Mucosa of descending colon (tissue), 3 donors: ENCODE measurements at regions not wholly inside any gene's neighbourhood (a gene's known extent, or its start where the extent isn't known, plus 50 kb on each side); places are given as distances from the start of the nearest gene placed in this dataset.

Source experiments
- ATAC-seq: fragments of 200-7000 bp; cut with Tn5 transposase; one replicate; pipeline ENCODE4 v1.9.1; 2020; ENCODE audit warnings: mild to moderate bottlenecking, moderate library complexity
- DNase-seq, 3 donors: peaks; one replicate each; pipeline ENCODE4 v3.0.0-alpha.2; 2020
- H3K36me3 ChIP-seq: fragments of 200-600 bp; one replicate; pipeline ENCODE4 v1.8.0; 2021; ENCODE audit warnings: low read depth, mild to moderate bottlenecking
- H3K4me1 ChIP-seq: fragments of 200-600 bp; one replicate; pipeline ENCODE4 v1.8.0; 2021; ENCODE audit warnings: low read depth, mild to moderate bottlenecking
- H3K4me3 ChIP-seq: fragments of 200-600 bp; one replicate; pipeline ENCODE4 v1.8.0; 2021; ENCODE audit warnings: mild to moderate bottlenecking
- H3K9me3 ChIP-seq: fragments of 200-600 bp; one replicate; pipeline ENCODE4 v1.8.0; 2021; ENCODE audit warnings: mild to moderate bottlenecking
- intact Hi-C, 2 donors: fragments of 100-400 bp; cut with DNase I in 1 of 2; cut with micrococcal nuclease in 1 of 2; formaldehyde crosslinking; loops; one replicate each; pipeline versions ENCODE4 v1.11.0 to v1.11.1; 2022; cut with DNase I, micrococcal nuclease
- TF ChIP-seq, protein P1 (sequence below): fragments of 200-600 bp; IDR thresholded peaks from one replicate; pipeline ENCODE4 v1.8.0; 2022; ENCODE audit warnings: antibody characterized with exemption, mild to moderate bottlenecking
- donor health status: DM: no; HTN: no; CAD: no; lungs with moderate emphysema.
- donor health status: DM: no; HTN: no; CAD: no.
- donor health status: DM: no; HTN: yes; CAD: no.

DNA sequence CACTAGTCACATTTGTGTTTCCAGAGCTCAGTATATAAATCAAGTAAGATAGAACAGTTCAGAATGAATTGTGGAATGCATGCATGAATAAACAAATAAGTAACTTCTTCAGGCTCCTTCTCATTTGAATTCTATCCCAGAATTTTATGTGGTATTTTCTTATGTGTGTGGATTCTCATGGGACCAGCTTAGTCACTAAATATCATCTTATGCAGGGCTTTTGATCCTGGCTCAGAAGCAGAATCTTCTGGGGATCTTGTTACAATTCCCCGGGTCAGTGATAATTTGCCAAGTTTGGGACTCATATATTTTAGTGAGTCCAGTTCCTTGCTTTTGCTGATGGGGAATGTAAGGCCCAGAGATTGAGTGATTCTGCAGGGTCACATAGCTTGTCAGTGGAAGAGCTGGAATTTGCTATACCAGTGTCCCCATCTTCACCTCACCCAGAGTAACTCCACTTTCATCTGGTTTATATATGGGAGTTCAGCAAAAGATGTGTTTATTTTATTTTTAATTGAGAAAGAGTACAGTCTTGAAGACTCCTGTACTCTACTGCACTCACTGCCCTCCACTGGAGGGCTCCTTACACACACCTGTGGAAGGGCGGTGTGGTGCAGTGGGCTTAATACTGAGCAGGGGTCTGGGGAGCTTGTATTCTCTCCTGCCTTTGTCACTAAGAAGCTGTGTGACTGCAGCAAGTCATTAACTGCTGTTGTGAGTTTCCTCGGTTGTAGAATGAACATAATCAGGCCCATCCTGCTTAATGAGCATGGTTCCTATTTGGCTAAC lies 198.2 kb upstream of the CXorf66 start:
- TF ChIP-seq, protein P1, sequence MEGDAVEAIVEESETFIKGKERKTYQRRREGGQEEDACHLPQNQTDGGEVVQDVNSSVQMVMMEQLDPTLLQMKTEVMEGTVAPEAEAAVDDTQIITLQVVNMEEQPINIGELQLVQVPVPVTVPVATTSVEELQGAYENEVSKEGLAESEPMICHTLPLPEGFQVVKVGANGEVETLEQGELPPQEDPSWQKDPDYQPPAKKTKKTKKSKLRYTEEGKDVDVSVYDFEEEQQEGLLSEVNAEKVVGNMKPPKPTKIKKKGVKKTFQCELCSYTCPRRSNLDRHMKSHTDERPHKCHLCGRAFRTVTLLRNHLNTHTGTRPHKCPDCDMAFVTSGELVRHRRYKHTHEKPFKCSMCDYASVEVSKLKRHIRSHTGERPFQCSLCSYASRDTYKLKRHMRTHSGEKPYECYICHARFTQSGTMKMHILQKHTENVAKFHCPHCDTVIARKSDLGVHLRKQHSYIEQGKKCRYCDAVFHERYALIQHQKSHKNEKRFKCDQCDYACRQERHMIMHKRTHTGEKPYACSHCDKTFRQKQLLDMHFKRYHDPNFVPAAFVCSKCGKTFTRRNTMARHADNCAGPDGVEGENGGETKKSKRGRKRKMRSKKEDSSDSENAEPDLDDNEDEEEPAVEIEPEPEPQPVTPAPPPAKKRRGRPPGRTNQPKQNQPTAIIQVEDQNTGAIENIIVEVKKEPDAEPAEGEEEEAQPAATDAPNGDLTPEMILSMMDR, result no peak
- DNase-seq (no peak), ATAC-seq (no peak)
- H3K36me3 ChIP-seq, result no peaks in the 10 kb centered on the region
- no peak overlapping the region for H3K4me3 ChIP-seq
- no peaks in the 10 kb centered on the region for H3K4me1 ChIP-seq
- intact Hi-C loops, result no loop called here
- no peaks in the 10 kb centered on the region for H3K9me3 ChIP-seq

GRCh38 chrX:140157611-140158010 lies 192.3 kb upstream of the CXorf66 start:
- TF ChIP-seq, protein P1, result no peak
- ATAC-seq (no peak), DNase-seq (no peak)
- no peaks in the 10 kb centered on the region for H3K36me3 ChIP-seq
- H3K9me3 ChIP-seq, result no peaks in the 10 kb centered on the region
- H3K4me1 ChIP-seq, result no peaks in the 10 kb centered on the region
- H3K4me3 ChIP-seq, result no peak overlapping the region
- intact Hi-C loops, result no loop called here

- Histone ChIP-seq H3K4me1 (no peaks in the 10 kb centered on the region), H3K36me3 (no peaks in the 10 kb centered on the region), H3K4me3 (no peak overlapping the region), H3K9me3 (no peaks in the 10 kb centered on the region)
- no peak for DNase-seq
- ATAC-seq, result no peak
- TF ChIP-seq, protein P1, result no peak
- intact Hi-C loops, result no loop called here
Measured at GRCh38 chrX:140157143-140157542, 191.8 kb upstream of the CXorf66 start.

- no peak for ATAC-seq
- no peaks in the 10 kb centered on the region for H3K9me3 ChIP-seq
- no peak overlapping the region for H3K4me3 ChIP-seq
- intact Hi-C loops, result no loop called here
- no peaks in the 10 kb centered on the region for H3K36me3 ChIP-seq
- H3K4me1 ChIP-seq, result no peaks in the 10 kb centered on the region
- no peak for DNase-seq
- TF ChIP-seq, protein P1, result no peak
Measured at GRCh38 chrX:140151316-140151715, 186.0 kb upstream of the CXorf66 start.

DNA sequence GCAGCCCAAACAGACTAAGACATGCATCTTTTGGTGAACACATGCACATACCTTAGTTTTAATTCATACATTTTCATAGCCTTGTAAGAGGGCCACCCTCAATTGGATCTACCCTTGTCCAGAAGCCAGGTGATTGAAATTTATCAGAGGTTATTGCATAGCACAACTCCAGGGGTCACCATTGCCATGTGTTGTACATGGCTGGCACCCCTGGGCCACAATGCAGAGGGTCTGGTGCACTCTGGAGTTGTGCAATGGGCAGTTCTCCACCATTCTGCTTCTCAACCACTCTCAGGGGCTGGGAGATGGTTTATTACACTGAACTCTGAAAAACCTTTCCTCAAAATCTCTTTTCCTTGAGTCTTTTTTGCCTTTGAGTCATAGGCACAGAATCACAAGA lies 184.4 kb upstream of the CXorf66 start:
- H3K9me3 ChIP-seq, result no peaks in the 10 kb centered on the region
- H3K4me3 ChIP-seq, result no peak overlapping the region
- TF ChIP-seq, protein P1, result no peak
- no peaks in the 10 kb centered on the region for H3K4me1 ChIP-seq
- DNase-seq (no peak), ATAC-seq (no peak)
- intact Hi-C loops, result no loop called here
- H3K36me3 ChIP-seq, result no peaks in the 10 kb centered on the region
